HG03139 (cell line): ENCODE measurements at regions not wholly inside any gene's neighbourhood (a gene's known extent, or its start where the extent isn't known, plus 50 kb on each side); places are given as distances from the start of the nearest gene placed in this dataset.

Experiments used
- ATAC-seq: cut with Tn5 transposase; IDR thresholded peaks from one replicate; pipeline ENCODE4 v1.9.1; 2021; ENCODE audit not compliant: unreplicated experiment

DNA sequence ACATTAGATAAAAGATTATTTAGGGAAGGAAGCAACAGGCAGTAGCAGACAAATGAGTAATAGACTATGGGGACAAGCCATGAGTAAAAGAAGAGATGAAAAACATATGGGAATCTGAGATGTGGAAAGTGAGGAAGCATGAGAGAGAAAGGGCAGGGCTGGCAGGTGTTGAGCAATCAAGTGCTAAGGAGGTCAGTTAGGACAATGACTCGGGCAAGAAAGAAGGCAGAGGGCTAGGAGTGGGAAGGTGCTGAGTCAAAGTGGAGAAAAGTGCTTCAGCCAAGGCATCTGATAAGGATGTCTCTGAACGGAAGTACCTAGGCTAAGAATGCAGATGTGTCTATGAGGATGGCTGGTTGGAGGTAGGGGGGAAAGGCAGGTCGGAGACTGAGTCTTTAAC is 291.9 kb upstream of the HTR2A start:
- no peak for ATAC-seq

DNA sequence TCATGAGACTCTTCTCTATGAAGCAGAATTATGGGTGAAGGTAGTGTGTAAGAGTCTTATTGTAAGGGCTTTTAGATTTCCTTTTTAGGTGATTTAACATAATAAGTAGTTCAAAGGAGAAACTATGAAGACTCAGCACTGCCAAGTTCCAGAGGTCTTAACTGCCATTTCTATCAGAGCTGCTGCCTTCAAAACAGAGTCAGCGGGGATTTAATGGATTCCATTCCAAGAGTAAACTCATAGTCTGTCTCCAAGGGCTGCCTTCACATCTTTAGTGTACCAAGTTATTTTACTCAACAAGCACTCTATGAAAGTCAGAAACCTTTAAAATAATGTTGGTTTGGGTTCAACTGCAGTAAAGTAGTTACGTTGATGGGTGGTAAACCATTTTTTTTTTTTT is 289.6 kb upstream of the HTR2A start:
- no peak for ATAC-seq

DNA sequence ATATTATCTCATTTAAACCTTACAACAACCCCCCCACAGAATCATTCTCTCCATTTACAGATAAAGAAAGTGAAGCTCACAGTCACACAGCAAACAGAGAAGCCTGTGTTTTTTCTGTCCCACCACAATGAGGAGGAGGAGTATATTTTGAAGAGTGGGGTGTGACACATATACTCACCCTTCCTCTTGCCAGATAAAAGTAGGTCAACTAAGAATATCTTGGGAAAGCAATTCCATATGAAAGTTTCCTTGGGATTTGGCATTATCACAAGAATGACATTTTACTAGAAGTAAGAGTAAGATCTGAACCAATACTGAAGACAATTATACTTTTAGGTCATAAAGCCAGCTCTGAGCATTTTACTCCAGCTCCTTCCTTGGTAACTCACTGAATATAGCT is 287.5 kb upstream of the HTR2A start:
- no peak for ATAC-seq

DNA sequence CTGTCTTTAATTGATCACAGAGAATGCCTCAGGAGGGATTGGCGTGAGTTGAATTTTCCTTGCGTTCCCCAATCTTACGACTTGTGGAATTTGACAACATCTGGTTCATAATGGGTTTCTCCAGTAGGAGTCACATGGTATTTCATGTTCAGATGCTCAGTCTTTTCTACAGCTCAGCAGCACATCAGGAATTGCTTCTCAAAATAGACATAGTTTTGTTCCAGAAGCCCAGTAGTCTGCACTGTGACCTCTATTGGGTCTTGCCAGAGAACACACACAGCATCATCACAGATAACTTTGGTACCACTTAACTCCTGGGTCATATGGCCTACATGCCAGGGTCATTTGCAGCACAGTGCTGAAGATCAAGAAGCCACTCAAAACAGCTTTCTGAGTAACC is 282.5 kb upstream of the HTR2A start:
- no peak for ATAC-seq

DNA sequence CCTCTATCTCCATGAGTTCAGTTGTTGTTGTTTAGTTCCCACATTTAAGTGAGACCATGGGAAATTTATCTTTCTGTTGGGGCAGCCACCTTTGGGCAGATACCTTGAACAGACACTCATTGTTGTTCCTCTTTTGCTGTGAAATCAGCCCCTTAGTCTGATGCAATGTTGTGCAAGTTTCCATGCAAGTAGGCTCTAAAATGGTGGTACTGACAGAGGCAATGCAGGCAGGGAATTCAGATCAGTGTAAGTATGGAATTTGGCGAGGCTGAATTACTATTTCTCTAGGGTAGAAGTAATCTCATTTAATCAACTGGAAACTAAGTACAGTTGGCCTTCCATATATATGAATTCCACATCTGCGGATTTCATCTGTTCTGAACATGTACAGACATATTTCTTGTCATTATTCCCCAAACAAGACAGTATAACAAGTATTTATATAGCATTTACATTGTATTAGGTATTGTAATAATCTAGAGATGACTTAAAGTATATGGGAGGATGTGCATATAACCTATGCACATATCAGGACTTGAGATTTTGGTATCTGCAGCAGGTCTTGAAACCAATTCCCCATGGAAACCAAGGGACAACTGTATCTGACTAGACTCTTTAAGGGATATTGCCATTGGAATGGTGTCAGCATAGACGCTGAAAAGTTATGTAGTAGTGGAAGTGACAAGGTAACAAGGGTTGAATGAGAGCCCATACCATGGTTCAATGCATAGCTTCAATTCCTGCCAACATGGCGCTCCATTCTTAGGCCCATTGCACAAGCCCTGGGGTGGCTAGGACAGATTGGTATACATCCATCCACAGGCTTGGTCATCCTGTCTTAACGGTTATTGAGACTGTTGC is 281.5 kb upstream of the HTR2A start:
- no peak for ATAC-seq

DNA sequence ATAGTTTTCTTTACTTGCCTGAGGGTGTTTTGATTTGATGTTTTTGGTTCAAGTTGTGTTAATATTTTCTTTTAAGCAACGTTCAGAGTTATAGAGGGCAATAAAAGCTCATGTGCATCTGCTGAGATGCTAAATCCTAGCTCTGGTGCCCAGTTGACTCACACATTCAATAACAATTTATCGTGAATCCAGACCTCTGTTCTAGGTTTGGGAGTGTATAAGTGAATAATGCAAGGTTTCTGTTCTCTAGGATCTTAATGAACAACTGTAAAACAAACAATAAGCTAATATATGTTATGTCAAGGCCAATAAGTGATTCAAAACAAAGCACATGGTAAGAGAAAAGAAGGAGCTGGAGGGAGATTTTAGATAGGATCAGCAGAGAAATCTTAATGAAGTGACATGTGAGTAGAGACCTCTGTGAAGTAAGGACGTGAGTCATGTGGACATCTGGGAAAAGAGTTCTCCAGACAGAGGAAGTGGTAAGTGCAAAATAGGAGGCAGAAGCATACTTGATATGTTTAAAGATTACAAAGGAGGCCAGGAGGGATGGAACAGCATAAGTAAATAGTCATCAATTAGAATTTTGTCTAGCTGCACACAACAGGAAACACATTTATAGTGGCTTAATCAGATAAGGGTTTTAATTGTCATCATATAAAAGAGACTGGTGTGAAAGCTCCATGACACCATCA is 278.5 kb upstream of the HTR2A start:
- no peak for ATAC-seq

DNA sequence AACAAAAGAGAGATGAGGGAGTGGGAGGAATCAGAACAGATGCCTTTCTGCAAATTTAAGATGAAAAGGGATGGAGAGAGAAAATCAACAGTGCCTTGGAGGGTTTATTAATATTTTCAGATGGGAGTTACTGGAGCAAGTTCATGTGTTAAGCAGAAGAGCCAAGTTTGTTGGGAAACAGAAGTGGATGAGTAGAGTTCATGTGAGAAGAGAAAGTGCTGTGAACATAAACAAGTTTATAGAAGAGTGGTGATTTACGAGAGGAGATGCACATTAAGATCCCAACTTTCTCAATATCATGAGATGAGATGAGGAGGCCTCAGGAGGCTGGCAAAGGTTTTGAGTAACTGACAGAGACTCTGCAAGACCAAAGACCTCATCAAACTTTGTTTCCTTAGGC is 274.1 kb upstream of the HTR2A start:
- no peak for ATAC-seq

DNA sequence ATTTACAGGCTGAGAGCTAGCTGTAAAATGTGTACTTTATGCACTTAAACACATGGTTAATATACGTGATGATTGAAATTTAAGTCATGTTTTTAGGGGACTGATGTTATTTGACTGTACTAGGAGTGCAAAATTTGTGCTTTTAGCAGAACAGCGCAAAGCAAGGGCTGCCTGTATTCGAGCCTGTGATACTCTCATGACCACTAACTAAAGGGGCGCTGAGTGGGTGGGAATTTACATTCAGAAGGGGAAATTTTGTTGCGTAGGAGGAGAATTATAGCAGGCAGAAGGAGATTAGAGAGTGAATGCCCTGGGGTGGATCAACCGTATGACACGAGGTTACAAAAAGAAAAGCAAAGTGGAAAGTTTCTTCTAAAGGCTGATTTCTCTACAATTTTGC is 271.8 kb upstream of the HTR2A start:
- no peak for ATAC-seq

DNA sequence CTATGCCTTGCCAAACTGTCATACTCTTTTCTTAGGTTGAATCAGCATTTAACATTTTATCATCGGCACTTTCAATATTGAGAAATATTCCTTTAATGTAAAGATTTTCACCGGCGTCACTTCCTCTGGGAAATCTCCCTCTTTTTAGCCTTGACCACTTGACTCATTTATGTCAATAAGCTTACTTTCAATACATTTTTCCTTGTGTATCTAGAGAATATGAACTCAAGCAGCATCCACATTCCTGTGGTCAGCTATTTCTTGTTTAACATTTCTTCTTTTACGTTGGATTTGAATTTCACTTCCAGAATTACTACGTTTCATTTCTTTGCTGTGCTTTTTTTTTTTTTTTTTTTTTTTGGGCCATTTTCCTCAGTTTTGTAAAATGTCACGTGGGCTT is 271.2 kb upstream of the HTR2A start:
- no peak for ATAC-seq

DNA sequence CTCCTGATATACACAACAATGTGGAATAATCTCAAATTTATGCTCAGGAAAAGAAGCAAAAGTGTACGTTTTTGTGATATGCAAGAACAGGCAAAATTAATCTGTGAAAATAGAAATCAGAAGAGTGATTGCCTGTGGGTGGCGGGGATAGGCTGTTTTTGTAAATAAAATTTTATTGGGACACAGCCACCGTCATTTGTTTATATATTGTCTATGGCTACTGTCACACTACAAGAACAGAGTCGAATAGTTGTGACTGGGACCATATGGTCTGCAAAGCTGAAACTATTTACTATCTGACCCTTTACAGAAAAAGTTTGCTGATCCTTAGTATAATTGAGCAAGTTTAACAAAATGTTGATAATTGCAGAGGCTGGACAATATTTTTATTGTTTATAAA is 269.5 kb upstream of the HTR2A start:
- no peak for ATAC-seq

DNA sequence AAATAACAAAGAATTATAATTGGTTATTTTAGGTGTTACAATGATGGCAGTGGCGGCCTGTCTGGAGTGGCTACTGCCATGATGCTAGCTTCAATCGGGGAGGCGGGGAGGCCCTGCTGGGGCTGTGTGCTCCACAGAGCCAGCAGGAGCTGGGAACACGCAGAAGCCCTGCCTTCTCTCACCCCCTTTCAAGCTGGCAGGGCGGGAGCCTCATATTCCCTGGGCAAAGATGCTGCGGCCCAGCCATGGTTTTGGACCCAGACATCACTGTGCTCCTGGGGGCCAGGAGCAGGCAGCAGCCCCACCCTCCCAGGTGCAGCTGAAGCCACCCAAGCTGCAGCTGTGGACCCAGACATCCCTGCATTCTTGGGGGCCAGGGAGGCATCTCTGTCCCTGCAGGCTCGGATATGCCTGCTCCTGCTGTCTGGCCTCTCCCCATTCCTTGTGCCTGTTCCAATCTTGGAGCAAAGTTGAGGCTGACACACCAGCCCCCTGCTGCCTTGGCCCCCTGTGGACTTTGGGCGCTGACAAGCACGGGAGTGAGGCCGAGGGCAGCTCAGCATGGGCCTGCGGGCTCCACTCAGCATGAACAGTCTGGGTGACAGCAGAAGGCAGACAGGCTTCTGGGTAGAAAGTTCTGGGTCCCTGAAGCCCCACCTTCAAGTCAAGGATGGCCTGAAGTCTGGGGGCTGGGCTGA is 263.1 kb upstream of the HTR2A start:
- ATAC-seq = no peak

DNA sequence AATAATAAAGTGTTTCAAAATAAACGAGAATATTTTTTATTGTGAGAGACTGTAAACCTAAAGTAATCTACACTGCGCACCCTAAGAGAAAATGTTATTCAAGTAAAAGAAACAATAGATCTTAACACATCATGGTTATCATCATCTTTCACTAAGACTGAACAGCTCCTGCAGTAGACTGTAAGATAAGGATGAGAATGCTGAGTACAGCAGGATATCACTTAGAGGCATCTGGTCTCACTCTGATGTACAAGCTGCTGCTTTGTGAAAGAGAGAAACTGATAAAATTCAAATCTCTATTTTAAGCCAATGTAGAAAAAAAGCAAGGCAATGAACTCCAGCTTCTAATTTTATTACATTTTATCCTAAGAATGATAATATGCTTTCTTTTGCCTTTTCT is 261.7 kb upstream of the HTR2A start:
- no peak for ATAC-seq

DNA sequence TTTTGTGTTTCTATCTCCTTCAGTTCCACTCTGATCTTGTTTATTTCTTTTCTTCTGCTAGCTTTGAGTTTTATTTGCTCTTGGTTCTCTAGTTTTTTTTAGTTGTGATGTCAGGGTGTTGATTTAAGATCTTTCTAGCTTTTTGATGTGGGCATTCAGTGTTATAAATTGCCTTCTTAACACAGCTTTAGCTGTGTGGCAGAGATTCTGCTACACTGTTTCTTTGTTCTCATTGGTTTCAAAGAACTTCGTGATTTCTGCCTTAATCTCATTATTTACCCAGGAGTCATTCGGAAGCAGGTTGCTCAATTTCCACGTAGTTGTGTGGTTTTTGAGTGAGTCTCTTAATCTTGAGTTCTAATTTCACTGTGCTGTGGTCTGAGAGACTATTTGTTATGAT is 251.7 kb upstream of the HTR2A start:
- ATAC-seq = no peak

DNA sequence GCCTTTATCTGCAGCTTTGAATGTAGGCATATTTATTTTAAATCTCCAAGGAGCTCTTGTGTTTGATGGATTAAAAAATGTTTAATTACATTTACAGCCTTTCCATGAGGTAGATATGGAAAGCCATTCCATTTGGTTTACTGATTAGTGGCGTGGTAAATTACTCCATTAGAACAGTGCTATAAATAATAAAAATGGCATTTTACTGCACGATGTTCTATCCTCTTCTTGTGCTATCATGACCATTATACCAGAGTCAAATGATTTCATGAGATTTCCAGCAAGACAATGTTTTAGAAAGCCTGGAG is 250.9 kb upstream of the HTR2A start:
- ATAC-seq = no peak

DNA sequence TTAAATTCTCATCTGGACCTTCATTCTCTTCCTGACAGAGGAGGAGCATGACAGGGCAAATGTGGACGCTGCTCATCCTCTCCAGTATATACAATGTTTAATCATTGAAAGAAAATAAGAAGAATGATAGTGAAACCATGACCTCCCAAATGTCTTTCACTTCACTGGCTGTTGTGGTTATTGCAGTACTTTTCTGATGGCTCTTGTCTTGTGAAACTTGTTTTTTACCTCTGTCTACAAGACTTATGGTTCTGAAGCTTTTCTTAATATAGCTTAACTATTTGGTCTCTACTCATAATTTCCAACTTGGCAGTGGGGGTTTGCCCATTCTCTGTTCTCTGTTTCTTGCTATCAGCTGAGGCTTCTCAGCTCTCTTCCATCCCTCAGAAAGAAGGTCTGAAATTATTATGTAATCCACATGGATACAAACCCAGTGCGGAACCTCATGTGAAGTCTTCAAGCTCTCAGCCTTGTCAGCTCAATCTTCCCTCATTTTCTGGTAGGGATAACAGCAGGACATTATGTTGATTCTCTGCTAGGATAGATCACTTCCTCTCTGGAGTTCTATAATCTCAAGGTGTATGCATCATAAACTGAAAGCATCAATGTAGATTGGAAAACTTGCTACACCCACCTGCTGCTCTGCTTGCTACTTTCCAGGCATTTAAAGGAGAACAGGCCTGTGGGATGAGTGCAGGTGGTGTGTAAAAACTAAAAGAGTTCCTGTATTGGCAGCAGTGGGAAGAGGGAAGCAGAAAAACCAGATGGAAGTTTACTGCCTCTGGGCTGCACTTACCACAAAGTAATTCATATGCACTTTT is 250.3 kb upstream of the HTR2A start:
- ATAC-seq = peak; percentile 95

DNA sequence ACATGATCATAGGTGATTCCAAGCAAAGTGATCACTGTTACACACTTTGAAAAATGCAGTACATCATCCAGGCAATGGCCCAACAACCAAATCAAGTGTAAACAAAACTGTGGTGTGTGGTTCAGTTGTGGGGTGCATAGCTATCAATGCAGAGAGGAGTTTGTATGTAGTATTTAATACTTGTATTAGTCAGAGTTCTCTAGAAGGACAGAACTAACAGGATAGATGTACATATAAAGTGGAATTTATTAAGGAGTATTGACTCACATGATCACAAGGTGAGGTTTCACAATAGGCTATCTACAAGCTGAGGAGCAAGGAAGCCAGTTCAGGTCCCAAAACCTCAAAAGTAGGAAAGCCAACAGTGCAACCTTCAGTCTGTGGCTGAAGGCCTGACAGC is 249.3 kb upstream of the HTR2A start:
- ATAC-seq = no peak

DNA sequence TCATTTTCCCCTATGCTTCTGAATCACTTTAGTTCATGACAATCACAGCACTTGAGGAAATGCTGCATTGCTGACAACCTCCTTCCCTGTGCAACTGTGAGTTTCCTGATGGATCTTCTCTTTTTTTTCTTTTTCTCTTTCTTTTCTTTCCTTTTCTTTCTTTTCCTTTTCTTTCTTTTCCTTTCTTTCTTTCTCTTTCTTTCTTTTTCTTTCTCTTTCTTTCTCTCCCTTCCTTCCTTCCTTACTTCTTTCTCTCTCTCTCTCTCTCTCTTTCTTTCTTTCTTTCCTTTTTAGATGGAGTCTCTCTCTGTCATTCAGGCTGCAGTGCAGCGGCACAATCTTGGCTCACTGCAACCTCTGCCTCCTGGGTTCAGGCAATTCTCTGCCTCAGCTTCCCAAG is 247.9 kb upstream of the HTR2A start:
- no peak for ATAC-seq

DNA sequence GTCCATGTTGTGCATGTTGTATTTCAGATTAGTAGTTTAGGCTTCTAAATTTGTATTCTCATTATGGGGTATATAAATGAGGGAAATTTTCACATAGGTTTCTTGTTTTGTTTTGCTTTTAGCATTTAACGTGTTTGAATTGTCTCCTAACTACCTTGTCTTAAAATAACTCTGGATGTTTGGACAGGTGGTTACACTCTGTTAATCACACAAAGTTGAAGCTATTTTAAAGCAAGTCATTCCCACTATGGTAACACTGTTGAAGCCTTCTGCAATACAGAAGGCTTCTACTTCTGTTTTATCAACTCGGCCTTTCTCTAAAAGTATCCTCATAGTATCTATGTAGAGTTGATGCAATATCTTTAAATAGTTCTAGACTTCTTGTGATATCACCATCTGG is 245.3 kb upstream of the HTR2A start:
- no peak for ATAC-seq

DNA sequence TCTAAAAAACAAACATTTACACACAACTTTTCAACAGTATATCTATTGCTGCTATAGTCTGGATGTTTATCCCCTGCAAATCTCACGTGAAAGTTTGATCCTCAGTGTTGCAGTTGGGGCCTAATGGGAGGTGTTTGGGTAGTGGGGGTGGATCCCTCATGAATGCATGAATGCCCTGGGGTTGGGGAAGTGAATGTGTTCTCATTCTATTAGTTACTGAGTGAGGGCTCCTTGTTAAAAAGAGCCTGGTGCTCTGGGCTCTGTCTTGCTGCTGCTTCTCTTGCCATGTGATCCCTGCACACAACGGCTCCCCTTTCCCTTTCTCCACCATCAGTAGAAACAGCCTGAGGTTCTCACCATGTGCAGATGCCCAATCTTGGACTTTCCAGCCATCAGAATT is 242.7 kb upstream of the HTR2A start:
- ATAC-seq = no peak

DNA sequence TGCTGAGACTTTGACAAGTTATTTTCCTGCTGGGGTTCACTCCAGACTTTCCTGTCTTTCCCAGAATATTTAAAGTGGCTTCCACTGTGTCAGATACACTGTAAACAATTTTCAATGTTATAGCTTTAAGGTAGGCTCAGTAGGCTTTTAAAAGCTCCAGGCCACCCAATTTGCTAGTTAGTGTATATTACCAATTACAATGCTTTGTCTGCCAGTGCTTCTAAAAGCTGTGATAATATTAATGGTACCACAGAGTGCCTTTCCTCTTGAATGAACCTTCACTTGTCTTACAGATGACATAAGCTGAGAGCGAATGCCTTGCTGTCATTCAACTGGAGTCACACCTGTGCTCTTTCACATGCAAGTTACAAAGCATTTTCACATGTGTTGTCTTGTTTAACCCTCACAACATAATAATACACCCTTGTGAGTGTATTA is 239.7 kb upstream of the HTR2A start:
- no peak for ATAC-seq

DNA sequence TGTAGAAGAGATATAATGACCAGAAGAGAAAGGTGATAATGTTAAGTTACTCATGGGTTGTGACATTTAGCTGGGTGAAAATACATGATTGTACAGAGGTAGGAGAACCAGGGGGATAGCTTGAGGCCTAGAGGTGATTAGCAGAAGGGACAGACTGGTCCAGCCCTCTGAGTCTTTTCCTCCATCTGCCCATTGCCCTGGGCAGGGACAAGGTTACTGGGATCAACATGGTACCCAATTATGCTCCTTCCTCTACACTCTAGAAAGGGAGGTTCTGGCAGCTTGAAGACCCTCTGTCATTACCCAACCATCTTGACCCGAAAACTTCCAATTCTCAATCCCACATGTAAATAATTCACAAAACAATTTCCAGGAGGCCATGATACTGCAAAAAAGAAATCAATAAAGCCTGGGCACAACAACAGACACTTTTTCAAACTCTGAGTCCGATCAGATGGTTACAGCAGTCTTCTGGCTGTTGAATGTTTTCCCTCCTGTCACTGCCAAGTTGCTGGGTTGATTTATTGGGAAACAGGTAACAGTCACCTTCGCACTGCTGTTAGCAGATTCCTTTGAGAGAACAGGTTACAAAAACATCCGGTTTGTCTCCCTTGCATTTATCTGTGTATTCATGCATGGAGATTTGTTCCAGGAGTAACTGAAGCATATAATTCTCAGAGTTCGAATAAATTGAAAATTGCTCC is 239.1 kb upstream of the HTR2A start:
- ATAC-seq = no peak
